ENCODE measurements at regions not wholly inside any gene's neighbourhood (a gene's known extent, or its start where the extent isn't known, plus 50 kb on each side); places are given as distances from the start of the nearest gene placed in this dataset.
"Not testable (repeated sequence)": the region's sequence is repeated elsewhere in the genome, so short reads cannot be mapped to it uniquely, and the experiment has no call there.

- not testable (repeated sequence) for DNase-seq (ENCODE audit: low read depth in 4 of 4, low spot score in 3 of 4)
These were observed 116.7 kb upstream of the ZNF516 start for GRCh38 chr18:76611750-76612045.

- no peak for DNase-seq (ENCODE audit: low read depth in 4 of 4, low spot score in 3 of 4)
These were observed 116.1 kb upstream of the ZNF516 start for GRCh38 chr18:76610933-76611749.

GRCh38 chr18:76610012-76610411, 115.0 kb upstream of the ZNF516 start:
- no peak for DNase-seq (ENCODE audit: low read depth in 4 of 4, low spot score in 3 of 4)

GRCh38 chr18:76605341-76605929, 110.4 kb upstream of the ZNF516 start:
- DNase-seq (ENCODE audit: low read depth in 4 of 4, low spot score in 3 of 4): no peak

GRCh38 chr18:76604935-76605240, 109.8 kb upstream of the ZNF516 start:
- no peak for DNase-seq (ENCODE audit: low read depth in 4 of 4, low spot score in 3 of 4)

- DNase-seq (ENCODE audit: low read depth in 4 of 4, low spot score in 3 of 4): no peak
These were observed 109.3 kb upstream of the ZNF516 start for GRCh38 chr18:76604108-76604934.

GRCh38 chr18:76602191-76602590, 107.1 kb upstream of the ZNF516 start:
- no peak for DNase-seq (ENCODE audit: low read depth in 4 of 4, low spot score in 3 of 4)

- not testable (repeated sequence) for DNase-seq (ENCODE audit: low read depth in 4 of 4, low spot score in 3 of 4)
These were observed 105.0 kb upstream of the ZNF516 start for GRCh38 chr18:76600076-76600475.

GRCh38 chr18:76594966-76595365, 99.9 kb upstream of the ZNF516 start:
- no peak for DNase-seq (ENCODE audit: low read depth in 4 of 4, low spot score in 3 of 4)

GRCh38 chr18:76593843-76594242, 98.8 kb upstream of the ZNF516 start:
- DNase-seq (ENCODE audit: low read depth in 4 of 4, low spot score in 3 of 4): no peak

- no peak for DNase-seq (ENCODE audit: low read depth in 4 of 4, low spot score in 3 of 4)
These were observed 97.9 kb upstream of the ZNF516 start for GRCh38 chr18:76592981-76593381.

GRCh38 chr18:76592096-76592495, 97.1 kb upstream of the ZNF516 start:
- DNase-seq (ENCODE audit: low read depth in 4 of 4, low spot score in 3 of 4): no peak

GRCh38 chr18:76589866-76590265, 94.8 kb upstream of the ZNF516 start:
- DNase-seq (ENCODE audit: low read depth in 4 of 4, low spot score in 3 of 4): no peak

- DNase-seq (ENCODE audit: low read depth in 4 of 4, low spot score in 3 of 4): no peak
These were observed 94.3 kb upstream of the ZNF516 start for GRCh38 chr18:76589316-76589715.

- no peak for DNase-seq (ENCODE audit: low read depth in 4 of 4, low spot score in 3 of 4)
These were observed 93.7 kb upstream of the ZNF516 start for GRCh38 chr18:76588601-76589226.

GRCh38 chr18:76587879-76588271, 92.8 kb upstream of the ZNF516 start:
- no peak for DNase-seq (ENCODE audit: low read depth in 4 of 4, low spot score in 3 of 4)

- no peak for DNase-seq (ENCODE audit: low read depth in 4 of 4, low spot score in 3 of 4)
These were observed 92.3 kb upstream of the ZNF516 start for GRCh38 chr18:76587147-76587878.

- no peak for DNase-seq (ENCODE audit: low read depth in 4 of 4, low spot score in 3 of 4)
These were observed 89.6 kb upstream of the ZNF516 start for GRCh38 chr18:76584414-76585310.

GRCh38 chr18:76581261-76581660, 86.2 kb upstream of the ZNF516 start:
- no peak for DNase-seq (ENCODE audit: low read depth in 4 of 4, low spot score in 3 of 4)
